ENCODE measurements at regions not wholly inside any gene's neighbourhood (a gene's known extent, or its start where the extent isn't known, plus 50 kb on each side); places are given as distances from the start of the nearest gene placed in this dataset.

DNA sequence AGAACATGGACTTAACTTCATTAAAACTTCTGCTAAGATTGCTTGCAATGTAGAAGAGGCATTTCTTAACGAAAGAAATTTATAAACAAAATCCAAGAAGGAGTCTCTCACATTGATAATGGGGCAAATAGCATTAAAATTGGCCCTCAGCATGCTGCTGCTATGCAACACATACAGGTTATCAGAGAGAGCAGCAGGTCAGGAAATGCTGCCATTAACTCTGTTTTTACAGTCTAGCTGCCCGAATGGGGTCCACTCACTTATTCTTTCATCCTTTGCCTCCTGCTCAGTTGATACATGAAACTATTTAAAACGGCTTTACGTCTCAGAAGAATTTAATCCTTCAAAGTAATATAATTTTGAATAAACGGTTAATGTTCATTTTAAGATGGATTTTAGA is 620.4 kb downstream of the SLC16A7 start:
- no peak overlapping the region for H2BK15ac ChIP-seq (ENCODE audit: low read depth, poor library complexity, severe bottlenecking)
- no peak overlapping the region for H2BK5ac ChIP-seq (ENCODE audit: low read depth, low read length, poor library complexity, severe bottlenecking)
- DNase-seq, result no peak
- no peak overlapping the region for H2BK12ac ChIP-seq (ENCODE audit: low read length in 2 of 2)
- H3K23ac ChIP-seq (ENCODE audit: low read length in 2 of 2), result no peak overlapping the region
- H2AFZ ChIP-seq (ENCODE audit: low read depth, low read length), result no peak overlapping the region
- H3K79me1 ChIP-seq (replicated peaks; ENCODE audit: low read length, poor library complexity, severe bottlenecking), result no peaks in the 10 kb centered on the region
- H3K4me3 ChIP-seq (ENCODE audit: insufficient read depth in 1 of 2, low read depth in 1 of 2, low read length in 2 of 2), result no peak overlapping the region
- H3K9ac ChIP-seq (ENCODE audit: low read length), result no peak overlapping the region
- H2AK5ac ChIP-seq (ENCODE audit: low read length, severe bottlenecking), result no peak overlapping the region
- peaks cover 5% of the 10 kb centered on the region for H3K9me3 ChIP-seq (ENCODE audit: control insufficient read depth, low read length)
- H4K8ac ChIP-seq (ENCODE audit: low read length), result no peak overlapping the region
- no peaks in the 10 kb centered on the region for H3K36me3 ChIP-seq (ENCODE audit: control insufficient read depth in 1 of 2, insufficient read depth in 2 of 2, low read depth in 1 of 2, low read length in 2 of 2)
- H3K4me1 ChIP-seq (ENCODE audit: control insufficient read depth, insufficient read depth, low read depth, low read length), result no peaks in the 10 kb centered on the region
- no peak overlapping the region for H3K27ac ChIP-seq (ENCODE audit: low read length, poor library complexity, severe bottlenecking)
- H2BK120ac ChIP-seq (ENCODE audit: low read depth, low read length), result no peak overlapping the region
- no peaks in the 10 kb centered on the region for H3K27me3 ChIP-seq (ENCODE audit: control insufficient read depth in 1 of 2, insufficient read depth in 1 of 2, low read length in 2 of 2)
- H4K91ac ChIP-seq (ENCODE audit: low read length), result no peak overlapping the region
- no peak overlapping the region for H3K18ac ChIP-seq (ENCODE audit: low read depth in 1 of 2, low read length in 2 of 2)
- 92% methylated on average over 1 of the region's 5 CpGs for WGBS
- H3K4ac ChIP-seq (ENCODE audit: low read depth in 1 of 2, low read length in 2 of 2), result no peak overlapping the region
- H3K14ac ChIP-seq (ENCODE audit: low read length in 2 of 2), result no peak overlapping the region
- no peak overlapping the region for H3K4me2 ChIP-seq (ENCODE audit: low read length, poor library complexity, severe bottlenecking)

DNA sequence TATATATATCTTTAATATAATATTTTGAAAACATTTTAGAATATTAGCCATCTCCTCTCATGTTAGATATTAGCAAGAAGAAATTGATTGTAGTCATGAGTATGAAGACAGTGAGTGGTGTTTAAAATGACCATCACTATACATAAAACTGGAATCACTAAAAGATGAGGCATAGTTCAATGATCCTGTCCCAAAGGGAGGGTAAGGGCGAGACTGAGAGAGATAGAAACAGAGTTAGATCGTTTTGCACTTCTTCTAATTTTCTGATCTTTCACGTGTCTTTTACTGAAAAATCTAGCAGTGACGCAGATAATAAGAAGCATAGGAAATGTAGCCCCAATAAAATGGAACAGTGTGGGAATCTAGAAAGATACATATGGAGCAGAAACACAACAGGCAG is 627.4 kb downstream of the SLC16A7 start:
- 90% methylated on average over 2 of the region's 4 CpGs for WGBS
- no peak overlapping the region for H2AFZ ChIP-seq (ENCODE audit: low read depth, low read length)
- H3K18ac ChIP-seq (ENCODE audit: low read depth in 1 of 2, low read length in 2 of 2), result no peak overlapping the region
- no peak overlapping the region for H2AK5ac ChIP-seq (ENCODE audit: low read length, severe bottlenecking)
- no peaks in the 10 kb centered on the region for H3K79me1 ChIP-seq (replicated peaks; ENCODE audit: low read length, poor library complexity, severe bottlenecking)
- H2BK12ac ChIP-seq (ENCODE audit: low read length in 2 of 2), result no peak overlapping the region
- no peak overlapping the region for H3K9ac ChIP-seq (ENCODE audit: low read length)
- no peak overlapping the region for H2BK120ac ChIP-seq (ENCODE audit: low read depth, low read length)
- no peak overlapping the region for H2BK5ac ChIP-seq (ENCODE audit: low read depth, low read length, poor library complexity, severe bottlenecking)
- no peaks in the 10 kb centered on the region for H3K36me3 ChIP-seq (ENCODE audit: control insufficient read depth in 1 of 2, insufficient read depth in 2 of 2, low read depth in 1 of 2, low read length in 2 of 2)
- H3K4me2 ChIP-seq (ENCODE audit: low read length, poor library complexity, severe bottlenecking), result no peak overlapping the region
- DNase-seq, result no peak
- H3K4me1 ChIP-seq (ENCODE audit: control insufficient read depth, insufficient read depth, low read depth, low read length), result no peaks in the 10 kb centered on the region
- H4K8ac ChIP-seq (ENCODE audit: low read length), result no peak overlapping the region
- H3K14ac ChIP-seq (ENCODE audit: low read length in 2 of 2), result no peak overlapping the region
- no peak overlapping the region for H3K23ac ChIP-seq (ENCODE audit: low read length in 2 of 2)
- H3K9me3 ChIP-seq (ENCODE audit: control insufficient read depth, low read length), result peaks cover 10% of the 10 kb centered on the region
- no peak overlapping the region for H4K91ac ChIP-seq (ENCODE audit: low read length)
- H3K4ac ChIP-seq (ENCODE audit: low read depth in 1 of 2, low read length in 2 of 2), result no peak overlapping the region
- no peak overlapping the region for H2BK15ac ChIP-seq (ENCODE audit: low read depth, poor library complexity, severe bottlenecking)
- H3K4me3 ChIP-seq (ENCODE audit: insufficient read depth in 1 of 2, low read depth in 1 of 2, low read length in 2 of 2), result no peak overlapping the region
- H3K27ac ChIP-seq (ENCODE audit: low read length, poor library complexity, severe bottlenecking), result no peak overlapping the region
- H3K27me3 ChIP-seq (ENCODE audit: control insufficient read depth in 1 of 2, insufficient read depth in 1 of 2, low read length in 2 of 2), result no peaks in the 10 kb centered on the region

GRCh38 chr12:60225216-60226000 is 629.6 kb downstream of the SLC16A7 start:
- WGBS, result 95% methylated on average over 10 of the region's 11 CpGs
- no peak for DNase-seq
- H2AFZ ChIP-seq (ENCODE audit: low read depth, low read length), result no peak overlapping the region

GRCh38 chr12:60227916-60228315 is 632.1 kb downstream of the SLC16A7 start:
- no peak overlapping the region for H2BK120ac ChIP-seq (ENCODE audit: low read depth, low read length)
- WGBS, result 85% methylated on average over 2 of the region's 2 CpGs

More at GRCh38 chr12:60225216-60226000, 629.6 kb downstream of the SLC16A7 start:
- Histone ChIP-seq H3K9ac (ENCODE audit: low read length) (no peak overlapping the region), H3K14ac (ENCODE audit: low read length in 2 of 2) (no peak overlapping the region), H3K4me3 (ENCODE audit: insufficient read depth in 1 of 2, low read depth in 1 of 2, low read length in 2 of 2) (no peak overlapping the region), H3K18ac (ENCODE audit: low read depth in 1 of 2, low read length in 2 of 2) (no peak overlapping the region), H2BK120ac (ENCODE audit: low read depth, low read length) (no peak overlapping the region), H3K4me2 (ENCODE audit: low read length, poor library complexity, severe bottlenecking) (no peak overlapping the region), H4K91ac (ENCODE audit: low read length) (no peak overlapping the region), H3K27me3 (ENCODE audit: control insufficient read depth in 1 of 2, insufficient read depth in 1 of 2, low read length in 2 of 2) (no peaks in the 10 kb centered on the region), H2AK5ac (ENCODE audit: low read length, severe bottlenecking) (no peak overlapping the region), H3K79me1 (replicated peaks; ENCODE audit: low read length, poor library complexity, severe bottlenecking) (no peaks in the 10 kb centered on the region), H3K23ac (ENCODE audit: low read length in 2 of 2) (no peak overlapping the region), H2BK12ac (ENCODE audit: low read length in 2 of 2) (no peak overlapping the region), H2BK15ac (ENCODE audit: low read depth, poor library complexity, severe bottlenecking) (no peak overlapping the region), H2BK5ac (ENCODE audit: low read depth, low read length, poor library complexity, severe bottlenecking) (no peak overlapping the region), H3K4me1 (ENCODE audit: control insufficient read depth, insufficient read depth, low read depth, low read length) (no peaks in the 10 kb centered on the region), H3K4ac (ENCODE audit: low read depth in 1 of 2, low read length in 2 of 2) (no peak overlapping the region), H3K27ac (ENCODE audit: low read length, poor library complexity, severe bottlenecking) (no peak overlapping the region), H3K9me3 (ENCODE audit: control insufficient read depth, low read length) (peaks cover 10% of the 10 kb centered on the region), H4K8ac (ENCODE audit: low read length) (no peak overlapping the region), H3K36me3 (ENCODE audit: control insufficient read depth in 1 of 2, insufficient read depth in 2 of 2, low read depth in 1 of 2, low read length in 2 of 2) (no peaks in the 10 kb centered on the region)

More at GRCh38 chr12:60227916-60228315, 632.1 kb downstream of the SLC16A7 start:
- H3K4me3 ChIP-seq (ENCODE audit: insufficient read depth in 1 of 2, low read depth in 1 of 2, low read length in 2 of 2), result no peak overlapping the region
- H3K4me1 ChIP-seq (ENCODE audit: control insufficient read depth, insufficient read depth, low read depth, low read length), result no peaks in the 10 kb centered on the region
- H2BK15ac ChIP-seq (ENCODE audit: low read depth, poor library complexity, severe bottlenecking), result no peak overlapping the region
- H2AFZ ChIP-seq (ENCODE audit: low read depth, low read length), result no peak overlapping the region
- no peak overlapping the region for H2BK12ac ChIP-seq (ENCODE audit: low read length in 2 of 2)
- no peak overlapping the region for H3K23ac ChIP-seq (ENCODE audit: low read length in 2 of 2)
- DNase-seq, result no peak
- no peak overlapping the region for H4K91ac ChIP-seq (ENCODE audit: low read length)
- H3K9me3 ChIP-seq (ENCODE audit: control insufficient read depth, low read length), result peaks cover 10% of the 10 kb centered on the region
- no peak overlapping the region for H3K4me2 ChIP-seq (ENCODE audit: low read length, poor library complexity, severe bottlenecking)
- no peak overlapping the region for H3K14ac ChIP-seq (ENCODE audit: low read length in 2 of 2)
- no peak overlapping the region for H3K18ac ChIP-seq (ENCODE audit: low read depth in 1 of 2, low read length in 2 of 2)
- H3K4ac ChIP-seq (ENCODE audit: low read depth in 1 of 2, low read length in 2 of 2), result no peak overlapping the region
- H3K27ac ChIP-seq (ENCODE audit: low read length, poor library complexity, severe bottlenecking), result no peak overlapping the region
- H3K27me3 ChIP-seq (ENCODE audit: control insufficient read depth in 1 of 2, insufficient read depth in 1 of 2, low read length in 2 of 2), result no peaks in the 10 kb centered on the region
- no peaks in the 10 kb centered on the region for H3K36me3 ChIP-seq (ENCODE audit: control insufficient read depth in 1 of 2, insufficient read depth in 2 of 2, low read depth in 1 of 2, low read length in 2 of 2)
- no peak overlapping the region for H4K8ac ChIP-seq (ENCODE audit: low read length)
- H3K79me1 ChIP-seq (replicated peaks; ENCODE audit: low read length, poor library complexity, severe bottlenecking), result no peaks in the 10 kb centered on the region
- no peak overlapping the region for H2AK5ac ChIP-seq (ENCODE audit: low read length, severe bottlenecking)
- no peak overlapping the region for H2BK5ac ChIP-seq (ENCODE audit: low read depth, low read length, poor library complexity, severe bottlenecking)
- no peak overlapping the region for H3K9ac ChIP-seq (ENCODE audit: low read length)

All from mesenchymal stem cell (in vitro differentiated cells and primary cell).